ENCODE measurements at regions not wholly inside any gene's neighbourhood (a gene's known extent, or its start where the extent isn't known, plus 50 kb on each side); places are given as distances from the start of the nearest gene placed in this dataset.

- TF ChIP-seq CTCF (conservative IDR thresholded peaks at IDR 0.05) (no peak), ZFX (IDR thresholded peaks at IDR 0.05) (no peak)
Measured at GRCh38 chr14:40271480-40271879, 839.2 kb upstream of the FBXO33 start.

Measured in C4-2B (cell line).